HEK293T (cell line): ENCODE measurements at regions not wholly inside any gene's neighbourhood (a gene's known extent, or its start where the extent isn't known, plus 50 kb on each side); places are given as distances from the start of the nearest gene placed in this dataset.

Experiments used
- CTCF ChIA-PET: fragments of 350-600 bp; formaldehyde crosslinking; extraction: SDS; loops from one replicate; lab custom pipeline; 2021; ENCODE audit warnings: antibody characterized with exemption, inconsistent platforms; lab: Yijun Ruan, JAX
- POLR2A ChIA-PET: fragments of 350-600 bp; formaldehyde crosslinking; extraction: SDS; loops from one replicate; lab custom pipeline; 2020; ENCODE audit warnings: antibody characterized with exemption, inconsistent platforms; lab: Yijun Ruan, JAX
- DNase-seq: peaks from one replicate; pipeline ENCODE4 v3.0.0; 2012; ENCODE audit warnings: mixed read lengths; ENCODE audit errors: extremely low spot score
- ARNT ChIP-seq: fragments of 450-650 bp; IDR thresholded peaks from 2 replicates; pipeline ENCODE4 v1.6.1; 2017; ENCODE audit warnings: mild to moderate bottlenecking
- BHLHE40 ChIP-seq: fragments of 450-650 bp; IDR thresholded peaks from 2 replicates; pipeline ENCODE4 v1.6.1; 2016; ENCODE audit warnings: mild to moderate bottlenecking, moderate library complexity, borderline replicate concordance
- CTBP1 ChIP-seq: fragments of 450-650 bp; IDR thresholded peaks from 2 replicates; pipeline ENCODE4 v1.6.1; 2016; ENCODE audit warnings: borderline replicate concordance
- ELF4 ChIP-seq: fragments of 450-650 bp; IDR thresholded peaks from 2 replicates; pipeline ENCODE4 v1.6.1; 2017; ENCODE audit warnings: antibody characterized with exemption
- FOXA1 ChIP-seq: fragments of 450-650 bp; IDR thresholded peaks from 2 replicates; pipeline ENCODE4 v1.6.1; 2016; ENCODE audit warnings: mild to moderate bottlenecking
- FOXK2 ChIP-seq: fragments of 450-650 bp; IDR thresholded peaks from 2 replicates; pipeline ENCODE4 v1.6.1; 2016; ENCODE audit warnings: mild to moderate bottlenecking
- FOXM1 ChIP-seq: fragments of 450-650 bp; IDR thresholded peaks from 2 replicates; pipeline ENCODE4 v1.6.1; 2017; ENCODE audit warnings: mild to moderate bottlenecking, borderline replicate concordance
- HDGF ChIP-seq: fragments of 450-650 bp; IDR thresholded peaks from 2 replicates; pipeline ENCODE4 v1.6.1; 2017; ENCODE audit warnings: antibody characterized with exemption, borderline replicate concordance
- L3MBTL2 ChIP-seq: fragments of 450-650 bp; conservative IDR thresholded peaks from 2 replicates; pipeline ENCODE4 v1.6.1; 2016; ENCODE audit warnings: mild to moderate bottlenecking
- LEF1 ChIP-seq: fragments of 450-650 bp; IDR thresholded peaks from 2 replicates; pipeline ENCODE4 v1.6.1; 2017; ENCODE audit warnings: mild to moderate bottlenecking, borderline replicate concordance
- NFRKB ChIP-seq: fragments of 450-650 bp; IDR thresholded peaks from 2 replicates; pipeline ENCODE4 v1.6.1; 2016; ENCODE audit warnings: mild to moderate bottlenecking, moderate library complexity
- SP1 ChIP-seq: fragments of 450-650 bp; IDR thresholded peaks from 2 replicates; pipeline ENCODE4 v1.6.1; 2017
- SUZ12 ChIP-seq: fragments of 450-650 bp; IDR thresholded peaks from 2 replicates; pipeline ENCODE4 v1.6.1; 2016; ENCODE audit warnings: mild to moderate bottlenecking
- TARDBP ChIP-seq: fragments of 450-650 bp; IDR thresholded peaks from 2 replicates; pipeline ENCODE4 v1.6.1; 2016
- ZNF384 ChIP-seq: fragments of 450-650 bp; IDR thresholded peaks from 2 replicates; pipeline ENCODE4 v1.6.1; 2016
- TF ChIP-seq, protein P1 (sequence below): fragments of 450-650 bp; IDR thresholded peaks from 2 replicates; pipeline ENCODE4 v1.6.1; 2016

DNA sequence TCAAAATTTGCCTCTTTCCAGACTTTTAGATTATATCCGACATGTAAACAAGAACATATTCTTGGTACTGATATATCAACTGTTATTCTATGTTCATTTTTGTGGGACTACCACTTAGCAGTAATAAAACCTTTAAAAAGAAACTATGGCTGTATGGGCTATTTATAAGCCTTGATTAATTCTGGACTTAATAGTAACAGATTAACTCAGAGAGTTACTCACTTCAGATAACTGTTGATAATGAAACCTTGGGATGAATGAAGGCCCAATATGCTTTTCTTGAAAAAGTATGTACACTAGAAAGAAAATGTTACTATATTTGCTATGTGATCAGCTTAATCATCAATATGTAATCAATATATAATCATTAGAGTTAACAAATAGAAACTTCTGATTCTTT lies 595.9 kb upstream of the BOD1L1 start:
- CTCF ChIA-PET = no interaction called here
- POLR2A ChIA-PET = no interaction called here
- DNase-seq = no peak
- no peak for TF ChIP-seq SUZ12
- no peak for TF ChIP-seq HDGF
- no peak for TF ChIP-seq CTBP1
- TF ChIP-seq LEF1 = no peak
- no peak for TF ChIP-seq ELF4
- TF ChIP-seq, protein P1, sequence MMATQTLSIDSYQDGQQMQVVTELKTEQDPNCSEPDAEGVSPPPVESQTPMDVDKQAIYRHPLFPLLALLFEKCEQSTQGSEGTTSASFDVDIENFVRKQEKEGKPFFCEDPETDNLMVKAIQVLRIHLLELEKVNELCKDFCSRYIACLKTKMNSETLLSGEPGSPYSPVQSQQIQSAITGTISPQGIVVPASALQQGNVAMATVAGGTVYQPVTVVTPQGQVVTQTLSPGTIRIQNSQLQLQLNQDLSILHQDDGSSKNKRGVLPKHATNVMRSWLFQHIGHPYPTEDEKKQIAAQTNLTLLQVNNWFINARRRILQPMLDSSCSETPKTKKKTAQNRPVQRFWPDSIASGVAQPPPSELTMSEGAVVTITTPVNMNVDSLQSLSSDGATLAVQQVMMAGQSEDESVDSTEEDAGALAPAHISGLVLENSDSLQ = no peak

DNA sequence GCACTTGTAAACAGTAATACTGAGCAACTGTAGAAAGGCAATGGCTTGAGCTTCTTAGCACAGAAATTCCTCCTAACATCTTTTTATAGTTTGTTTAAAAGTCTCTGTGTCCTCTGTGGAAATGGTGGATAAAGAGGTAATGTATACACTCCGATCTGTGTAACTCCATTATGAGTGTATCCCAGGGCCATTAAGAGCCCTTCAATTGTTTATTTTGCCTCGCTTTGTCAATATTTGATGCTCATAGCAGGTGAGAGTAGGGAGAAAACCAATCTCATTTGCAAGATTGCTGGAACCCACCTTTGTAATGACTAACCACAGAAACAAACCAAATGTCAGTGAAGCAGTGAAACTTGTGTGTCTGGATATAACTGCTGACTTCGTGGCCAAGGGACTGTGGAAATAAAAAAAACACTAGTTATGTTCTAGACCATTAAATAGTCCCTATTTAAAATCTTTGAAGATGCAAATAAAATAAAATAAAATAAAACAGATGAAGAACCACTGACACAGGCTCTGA lies 598.2 kb upstream of the BOD1L1 start:
- CTCF ChIA-PET = no interaction called here
- POLR2A ChIA-PET = no interaction called here
- TF ChIP-seq L3MBTL2 = no peak
- TF ChIP-seq SP1 = no peak
- no peak for TF ChIP-seq LEF1
- no peak for TF ChIP-seq BHLHE40
- no peak for TF ChIP-seq NFRKB
- no peak for TF ChIP-seq SUZ12
- TF ChIP-seq, protein P1 = no peak
- DNase-seq = no peak

DNA sequence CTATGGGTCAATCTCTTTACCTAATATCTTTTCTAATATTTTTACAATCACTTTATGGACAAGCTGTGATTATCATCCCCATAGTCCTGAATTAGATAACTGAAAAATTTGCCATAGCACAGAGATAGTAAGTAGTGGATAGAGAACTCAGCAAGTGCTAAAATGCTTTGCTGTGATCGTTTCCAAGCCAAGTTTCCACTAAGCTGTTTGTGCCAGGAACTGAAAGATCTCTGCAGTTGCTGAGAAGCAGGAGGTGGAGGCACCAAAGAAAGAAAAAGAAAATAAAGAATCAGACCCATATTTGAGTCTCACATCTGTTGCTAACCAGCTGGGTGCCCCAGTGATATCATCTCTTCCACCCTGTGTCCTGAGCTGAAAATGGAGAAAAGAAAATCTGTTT lies 605.6 kb upstream of the BOD1L1 start:
- CTCF ChIA-PET = no interaction called here
- DNase-seq = no peak
- TF ChIP-seq NFRKB (no peak), ELF4 (no peak), CTBP1 (no peak), ZNF384 (no peak), L3MBTL2 (no peak), TARDBP (no peak), HDGF (no peak), FOXA1 (no peak), LEF1 (no peak)
- TF ChIP-seq, protein P1 = no peak
- POLR2A ChIA-PET = no interaction called here

DNA sequence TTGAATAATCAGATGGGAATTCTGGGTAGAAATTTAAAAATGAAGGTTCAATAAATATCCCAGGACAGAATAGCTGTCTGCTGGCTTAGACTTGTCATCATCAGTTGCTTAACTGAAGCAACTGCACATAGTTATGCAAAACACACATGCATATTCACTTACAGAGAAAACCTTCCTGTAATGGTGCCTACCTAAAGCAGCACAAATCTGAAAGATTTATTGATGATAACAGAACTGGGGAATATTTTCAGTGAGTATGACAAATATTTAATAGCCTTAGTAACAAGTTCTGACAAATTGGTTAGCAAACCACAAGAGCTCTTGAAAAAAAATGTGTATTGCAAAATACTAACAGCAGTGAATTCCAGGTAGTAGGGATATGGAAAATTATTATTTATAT lies 606.8 kb upstream of the BOD1L1 start:
- DNase-seq = no peak
- TF ChIP-seq, protein P1 = no peak
- no peak for TF ChIP-seq ARNT
- no peak for TF ChIP-seq HDGF
- no peak for TF ChIP-seq FOXA1
- no peak for TF ChIP-seq ELF4
- no peak for TF ChIP-seq NFRKB
- TF ChIP-seq SP1 = no peak
- POLR2A ChIA-PET = no interaction called here
- CTCF ChIA-PET = no interaction called here

DNA sequence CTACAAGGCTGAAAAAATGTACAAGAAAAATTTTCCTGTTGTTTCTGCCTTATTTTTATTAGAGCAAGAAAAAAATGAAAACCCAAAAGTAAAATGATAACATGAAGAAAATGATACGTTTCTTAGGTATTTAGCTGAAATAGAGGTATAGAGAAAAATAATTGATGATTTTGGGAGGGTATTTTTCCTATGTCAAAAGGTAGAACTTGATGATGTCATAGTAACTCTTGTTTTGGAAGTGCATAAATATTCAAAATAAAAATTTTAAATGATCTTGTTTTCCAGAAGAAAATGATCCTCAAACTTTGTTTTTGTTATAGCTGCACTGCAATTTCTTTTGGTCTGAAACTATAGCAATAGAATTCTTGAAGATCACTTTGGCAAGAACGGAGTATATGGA lies 608.8 kb upstream of the BOD1L1 start:
- ChIA-PET POLR2A (no interaction called here), CTCF (no interaction called here)
- no peak for TF ChIP-seq L3MBTL2
- TF ChIP-seq SUZ12 = no peak
- no peak for TF ChIP-seq ELF4
- no peak for TF ChIP-seq NFRKB
- no peak for TF ChIP-seq HDGF
- no peak for TF ChIP-seq SP1
- no peak for TF ChIP-seq FOXM1
- no peak for TF ChIP-seq FOXA1
- no peak for TF ChIP-seq BHLHE40
- TF ChIP-seq, protein P1 = no peak
- TF ChIP-seq LEF1 = no peak
- TF ChIP-seq FOXK2 = no peak
- no peak for TF ChIP-seq ARNT
- TF ChIP-seq ZNF384 = no peak
- no peak for TF ChIP-seq CTBP1
- TF ChIP-seq TARDBP = no peak
- DNase-seq = no peak

DNA sequence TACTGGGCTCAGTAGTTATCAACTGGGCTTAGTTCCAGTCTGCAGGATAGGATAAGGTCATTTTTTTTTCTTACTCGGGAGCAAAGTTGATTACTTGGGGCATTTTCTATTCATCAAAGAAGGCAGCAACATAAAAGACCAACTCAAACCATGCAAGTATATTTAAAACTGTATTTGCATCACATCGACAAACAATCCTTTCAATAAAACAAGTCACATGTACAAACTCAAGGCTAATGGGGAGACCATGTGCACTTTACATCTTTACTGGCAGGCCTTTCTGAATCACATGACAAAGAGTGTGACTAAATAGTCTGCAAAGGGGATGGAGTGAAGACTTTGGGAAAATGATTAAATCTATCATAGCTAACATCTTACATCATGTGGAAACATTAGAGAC lies 610.4 kb upstream of the BOD1L1 start:
- no peak for DNase-seq
- POLR2A ChIA-PET = no interaction called here
- TF ChIP-seq ZNF384 = no peak
- TF ChIP-seq ELF4 = no peak
- no peak for TF ChIP-seq HDGF
- no peak for TF ChIP-seq SUZ12
- TF ChIP-seq FOXM1 = no peak
- no peak for TF ChIP-seq BHLHE40
- TF ChIP-seq FOXK2 = no peak
- TF ChIP-seq L3MBTL2 = no peak
- no peak for TF ChIP-seq LEF1
- no peak for TF ChIP-seq SP1
- TF ChIP-seq, protein P1 = no peak
- TF ChIP-seq FOXA1 = no peak
- no peak for TF ChIP-seq NFRKB
- CTCF ChIA-PET = no interaction called here
